Stimulated activated CD8-positive, alpha-beta memory T cell treated with anti-CD3 and anti-CD28 coated beads, Interleukin-12 subunit alpha, Interleukin-12 subunit beta, amount 100 ng/mL, for 1 hour (primary cell): ENCODE measurements at regions not wholly inside any gene's neighbourhood (a gene's known extent, or its start where the extent isn't known, plus 50 kb on each side); places are given as distances from the start of the nearest gene placed in this dataset.
"Not testable (repeated sequence)": the region's sequence is repeated elsewhere in the genome, so short reads cannot be mapped to it uniquely, and the experiment has no call there.

Source experiments
- DNase-seq: peaks from one replicate; pipeline ENCODE4 v3.0.0-alpha.2; 2020; ENCODE audit warnings: low read depth

DNA sequence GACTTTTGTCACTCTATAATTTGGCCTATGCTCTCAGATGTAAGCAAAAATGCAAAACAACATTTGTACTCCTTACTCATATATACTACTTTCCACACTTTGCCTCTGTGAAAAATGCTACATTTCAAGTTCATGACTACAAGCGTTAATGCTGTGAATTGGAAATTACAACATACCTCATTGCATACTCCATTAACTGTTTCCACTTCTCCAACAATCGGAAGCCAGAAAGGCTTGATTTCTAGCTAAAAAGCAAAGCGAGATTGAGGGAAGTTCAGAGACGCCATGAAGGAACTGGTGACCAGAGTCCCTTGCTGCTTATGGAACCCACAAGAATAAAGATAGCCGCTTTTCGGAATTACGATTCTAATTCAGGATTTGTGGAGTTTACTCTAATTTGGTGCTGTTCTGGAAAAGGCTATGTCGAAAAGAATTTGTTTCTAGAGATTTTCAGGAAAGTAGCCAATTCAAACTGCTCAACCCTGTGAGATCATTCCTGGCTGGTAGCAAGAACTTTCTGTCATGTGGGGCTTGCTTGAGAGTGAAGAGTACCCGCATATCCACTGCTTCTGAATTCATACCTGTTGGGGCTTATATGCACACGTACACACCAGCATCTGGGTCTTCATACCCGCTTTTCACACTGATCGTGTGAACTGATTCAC lies 98.0 kb upstream of the CITED2 start:
- DNase-seq = no peak

DNA sequence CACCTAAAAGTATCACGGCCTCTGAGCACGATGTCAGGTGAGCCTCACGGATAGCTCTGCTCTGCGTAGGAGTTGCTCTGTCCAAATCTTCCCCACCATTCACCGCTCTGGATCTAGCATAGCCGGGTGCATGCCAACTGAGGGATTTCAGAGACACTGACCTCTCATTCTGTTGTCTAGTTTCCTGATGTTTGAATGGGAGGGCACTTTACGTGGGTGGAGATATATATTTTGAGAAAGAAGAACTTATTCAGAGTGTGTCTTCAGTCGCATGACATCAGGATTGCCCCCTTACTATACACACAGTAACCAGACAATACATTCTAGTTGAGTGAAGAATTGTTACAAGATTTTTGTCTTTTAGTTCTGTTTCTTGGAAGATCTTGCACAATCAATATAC lies 96.5 kb upstream of the CITED2 start:
- DNase-seq = no peak

DNA sequence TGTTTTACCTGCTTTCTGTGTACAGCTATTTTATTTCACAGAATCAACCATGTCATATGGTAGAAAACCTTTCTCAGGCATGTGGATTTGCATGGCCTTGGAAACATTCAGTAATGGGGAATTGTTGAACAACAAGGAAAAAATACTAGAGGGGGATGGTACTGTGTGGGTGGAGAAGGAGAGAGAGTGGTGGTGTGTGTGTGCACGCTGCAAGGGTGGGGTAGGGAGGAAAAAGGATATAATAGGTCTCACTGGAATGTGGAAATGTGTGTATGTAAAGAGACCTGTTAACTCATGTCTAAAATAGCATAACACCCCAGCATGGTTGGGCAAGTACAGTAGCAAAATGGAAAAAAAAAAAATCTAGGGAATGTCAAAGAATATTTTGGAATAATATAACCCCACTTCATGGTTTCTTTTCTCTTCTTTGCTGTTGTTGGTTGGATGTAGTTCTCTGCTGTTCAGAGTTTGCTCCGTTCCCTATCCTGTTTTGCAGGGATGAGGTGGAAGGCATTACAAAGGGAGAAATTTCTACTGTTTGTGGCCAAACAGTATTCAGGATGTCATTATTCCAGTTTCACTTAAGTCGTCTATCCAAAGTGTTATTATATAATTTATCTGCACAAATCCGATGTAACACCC lies 93.9 kb upstream of the CITED2 start:
- DNase-seq = no peak

DNA sequence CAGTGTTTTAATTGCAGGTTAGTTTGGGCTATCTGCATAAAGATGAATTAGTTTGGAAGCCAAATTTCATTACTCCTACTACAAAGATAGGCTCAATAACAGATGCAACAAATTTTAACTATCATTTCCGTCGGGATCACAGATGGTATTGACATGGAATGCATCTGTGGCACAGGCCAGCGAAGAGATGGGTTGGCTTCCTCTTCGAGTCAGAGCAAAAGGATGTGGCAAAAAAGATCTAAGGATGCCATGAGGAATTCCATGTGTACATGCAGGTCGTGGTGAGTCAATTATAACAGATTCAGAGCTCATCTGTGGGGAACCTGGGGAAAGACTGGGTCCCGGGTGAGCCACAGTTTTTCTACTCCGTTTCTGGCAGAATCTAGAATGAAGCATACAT lies 83.0 kb upstream of the CITED2 start:
- DNase-seq = no peak

DNA sequence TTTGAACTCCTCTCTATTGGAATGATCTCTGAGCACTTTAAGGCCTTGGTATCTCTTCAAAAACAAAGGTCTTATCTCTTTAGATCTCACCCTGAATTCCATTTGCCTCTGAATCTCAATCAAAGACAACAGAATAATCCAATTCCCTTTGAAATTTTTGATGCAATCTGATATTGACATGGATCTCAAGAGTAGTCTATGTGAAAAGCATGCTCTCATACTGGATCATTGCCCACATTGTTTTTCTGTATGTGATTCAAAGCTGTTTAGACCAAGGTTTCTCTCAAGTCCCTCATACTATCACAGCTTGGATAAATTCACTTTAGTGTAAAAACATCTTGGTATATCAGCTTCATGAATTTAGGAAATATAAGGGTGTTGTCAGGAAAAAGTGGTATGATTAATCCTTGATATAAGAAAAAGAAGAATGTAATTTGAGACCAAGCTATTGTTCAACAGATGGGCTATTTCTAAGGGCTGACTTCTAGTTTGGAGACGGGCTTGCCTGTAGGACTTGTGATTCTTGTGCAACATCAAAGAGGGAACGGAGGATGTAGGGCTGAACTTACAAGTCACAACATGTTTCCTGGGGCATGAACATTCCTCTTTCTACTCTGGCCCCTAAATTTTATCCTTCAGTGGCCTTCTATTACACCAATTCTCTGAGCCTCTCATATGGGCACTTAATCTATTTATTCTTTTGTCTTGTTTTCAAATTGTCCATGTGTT lies 77.9 kb upstream of the CITED2 start:
- no peak for DNase-seq

- DNase-seq = no peak
Observed at GRCh38 chr6:139449611-139450000, 75.2 kb upstream of the CITED2 start.

- DNase-seq = no peak
Observed at GRCh38 chr6:139448998-139449610, 74.7 kb upstream of the CITED2 start.

GRCh38 chr6:139448051-139448649 lies 73.7 kb upstream of the CITED2 start:
- no peak for DNase-seq

GRCh38 chr6:139447656-139447975 lies 73.2 kb upstream of the CITED2 start:
- DNase-seq = no peak

- DNase-seq = no peak
Observed at GRCh38 chr6:139446768-139447655, 72.6 kb upstream of the CITED2 start.

DNA sequence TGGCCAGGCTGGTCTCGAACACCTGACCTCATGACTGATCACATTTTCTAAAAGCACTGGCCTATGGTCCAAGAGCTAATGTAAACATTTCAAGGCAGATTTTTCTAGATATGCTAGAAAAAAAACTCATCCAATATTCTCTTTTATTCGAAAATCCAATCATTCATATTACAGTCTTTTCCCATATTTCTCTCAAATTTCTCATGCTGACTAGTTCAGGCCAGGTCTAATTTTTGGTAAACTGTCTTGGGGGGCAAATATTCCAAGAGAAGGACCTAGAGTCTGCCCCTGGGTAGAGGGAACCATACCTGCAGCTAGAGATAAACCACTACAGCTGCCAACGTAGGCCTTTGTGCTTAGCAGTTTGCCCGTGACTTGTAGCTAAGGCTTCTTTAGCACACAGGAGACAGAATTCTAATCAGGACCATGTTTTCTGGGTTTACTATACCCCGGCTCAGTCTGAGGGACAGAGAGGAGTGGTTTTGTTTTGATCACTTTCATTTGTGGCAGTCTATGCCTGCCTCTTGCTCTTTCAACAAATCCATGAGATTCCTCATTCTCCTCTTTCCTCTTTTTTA lies 71.8 kb upstream of the CITED2 start:
- DNase-seq = no peak

DNA sequence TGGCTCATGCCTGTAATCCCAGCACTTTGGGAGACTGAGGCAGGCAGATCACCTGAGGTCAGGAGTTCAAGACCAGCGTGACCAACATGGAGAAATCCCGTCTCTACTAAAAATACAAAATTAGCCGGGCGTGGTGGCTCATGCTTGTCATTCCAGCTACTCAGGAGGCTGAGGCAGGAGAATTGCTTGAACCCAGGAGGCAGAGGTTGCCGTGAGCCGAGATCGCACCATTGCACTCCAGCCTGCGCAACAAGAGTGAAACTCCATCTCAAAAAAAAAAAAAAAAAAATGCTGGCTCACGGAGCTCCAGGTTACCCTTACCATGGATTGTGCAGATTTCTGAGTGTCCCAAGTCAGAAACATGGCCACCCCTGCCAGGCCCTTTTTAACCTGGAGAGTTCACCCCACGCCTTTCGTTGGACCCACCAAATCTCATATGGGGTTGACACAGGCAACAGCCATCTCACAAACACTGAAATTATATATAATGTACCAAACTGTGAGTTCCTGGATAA lies 69.9 kb upstream of the CITED2 start:
- DNase-seq = not testable (repeated sequence)

- DNase-seq = no peak
Observed at GRCh38 chr6:139443231-139444112, 69.0 kb upstream of the CITED2 start.

- no peak for DNase-seq
Observed at GRCh38 chr6:139442188-139442671, 67.8 kb upstream of the CITED2 start.

DNA sequence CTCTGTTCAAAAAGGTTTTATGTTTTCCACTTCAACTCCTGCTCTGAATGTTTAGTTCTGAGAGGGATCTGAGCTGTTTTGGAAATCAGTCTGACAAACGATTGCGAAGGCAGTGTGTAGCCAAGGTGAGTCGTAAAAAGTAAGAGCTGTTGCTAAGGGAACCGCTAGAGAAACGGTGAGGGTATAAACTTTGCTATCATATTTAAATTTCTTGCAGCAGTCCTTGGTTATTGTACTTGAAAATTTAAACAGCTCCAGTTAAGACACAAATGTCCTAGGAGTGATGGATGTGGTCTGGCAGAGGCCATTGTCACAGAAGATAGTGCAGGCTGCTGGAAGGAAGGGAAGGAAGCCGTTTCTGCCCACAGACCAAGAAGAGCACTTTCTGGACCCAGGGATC lies 64.9 kb upstream of the CITED2 start:
- no peak for DNase-seq

DNA sequence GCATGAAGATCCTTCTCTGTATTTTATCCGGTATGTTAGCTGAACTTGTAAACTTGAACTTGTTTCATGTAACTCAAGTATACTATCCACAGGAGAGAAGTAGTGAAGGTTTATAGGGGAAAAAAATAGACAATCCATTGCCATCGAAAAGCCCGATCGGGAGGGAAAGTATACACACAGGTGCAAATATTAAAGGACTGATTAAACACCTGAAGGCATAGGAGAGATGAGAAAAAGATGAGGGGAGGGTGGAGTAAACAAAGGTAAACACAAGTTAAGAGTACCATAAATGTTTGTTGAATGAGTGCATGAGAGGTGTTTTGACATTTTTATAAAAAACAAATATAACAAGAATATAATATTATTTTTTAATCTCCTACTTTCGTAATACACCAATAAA lies 64.3 kb upstream of the CITED2 start:
- DNase-seq = no peak

DNA sequence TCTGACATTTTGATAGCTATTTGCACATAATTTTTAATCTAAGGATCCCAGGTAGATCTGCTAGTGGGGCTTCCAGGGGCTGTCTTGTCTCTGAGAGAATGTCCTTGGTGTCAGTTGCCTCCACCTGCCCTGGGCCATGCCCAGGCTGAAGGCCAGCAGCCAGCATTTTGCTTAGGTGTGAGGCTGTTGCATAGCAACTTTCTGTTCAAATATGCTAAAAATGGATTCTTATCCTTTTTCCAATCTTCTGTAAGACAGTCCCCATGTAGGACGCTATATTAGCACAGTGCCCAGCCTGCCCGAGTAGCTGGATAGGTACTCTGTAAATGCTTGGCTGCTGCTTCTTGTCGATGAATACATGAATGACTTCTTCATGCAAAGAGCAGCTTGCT lies 62.5 kb upstream of the CITED2 start:
- no peak for DNase-seq

GRCh38 chr6:139436200-139436956 lies 61.9 kb upstream of the CITED2 start:
- DNase-seq = no peak
